GM19468 (cell line): ENCODE measurements at regions not wholly inside any gene's neighbourhood (a gene's known extent, or its start where the extent isn't known, plus 50 kb on each side); places are given as distances from the start of the nearest gene placed in this dataset.
"Not testable (repeated sequence)": the region's sequence is repeated elsewhere in the genome, so short reads cannot be mapped to it uniquely, and the experiment has no call there.

ENCODE experiments used
- ATAC-seq: cut with Tn5 transposase; IDR thresholded peaks from one replicate; pipeline ENCODE4 v1.9.1; 2021; ENCODE audit warnings: mild to moderate bottlenecking, moderate library complexity, moderate number of reproducible peaks; ENCODE audit not compliant: unreplicated experiment; ENCODE audit errors: extremely low read depth

DNA sequence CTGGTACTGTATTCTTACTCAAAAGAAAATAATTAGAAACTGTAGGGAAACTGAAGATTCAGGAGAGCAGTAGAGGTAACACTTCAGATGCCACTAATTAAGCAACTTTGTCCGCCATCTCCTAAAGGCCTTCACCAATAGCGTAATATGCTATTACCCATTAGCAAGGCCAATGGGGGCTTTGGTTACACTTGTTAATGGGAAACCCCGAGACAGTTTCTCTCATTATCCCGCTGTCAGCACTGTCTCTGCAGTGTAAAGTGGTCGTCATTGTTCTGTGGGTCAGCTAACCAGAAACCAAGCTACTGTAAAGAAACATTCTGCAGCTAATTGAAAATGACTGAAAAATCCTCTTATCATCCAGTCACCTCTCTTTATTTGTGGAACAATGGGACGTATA, 468.0 kb upstream of the POU3F2 start:
- no peak for ATAC-seq

GRCh38 chr6:98380589-98380988, 453.8 kb upstream of the POU3F2 start:
- ATAC-seq, result no peak

DNA sequence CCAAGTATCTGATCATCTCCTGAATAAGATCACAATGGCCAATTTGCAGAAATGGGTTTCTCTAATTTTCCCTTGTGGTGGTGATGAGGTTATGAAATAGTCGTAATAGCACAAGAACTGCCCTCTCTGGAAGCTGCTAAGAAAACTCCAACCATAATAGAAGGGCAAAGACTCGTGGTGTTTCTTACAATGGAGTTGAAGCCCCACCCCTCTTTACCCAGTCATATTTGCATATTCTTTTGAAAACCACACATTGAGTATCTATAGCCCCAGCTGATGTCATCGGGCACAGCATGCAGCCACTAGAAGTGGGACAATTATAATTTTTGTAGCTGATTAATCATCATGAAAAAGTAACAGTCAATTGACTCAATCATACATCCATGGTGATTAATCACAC, 452.1 kb upstream of the POU3F2 start:
- no peak for ATAC-seq

DNA sequence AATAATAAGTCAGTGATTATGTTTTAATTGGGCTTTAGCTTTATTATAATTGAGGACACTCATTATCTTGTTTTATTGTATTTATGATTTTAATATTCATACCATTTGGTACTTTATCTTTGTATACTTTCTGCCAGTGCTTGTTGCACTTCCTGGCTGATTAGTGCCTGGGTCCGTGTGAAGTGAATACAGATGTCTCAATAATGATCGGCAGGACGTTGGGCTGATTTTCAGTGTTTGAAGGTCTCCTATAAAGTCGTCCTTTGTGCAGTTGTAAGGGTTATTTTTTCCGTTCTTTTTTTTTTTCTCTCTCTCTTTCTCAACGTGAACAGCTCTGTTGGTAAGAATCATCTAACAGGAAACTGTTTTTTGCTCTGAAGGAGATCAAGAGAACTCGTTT, 450.0 kb upstream of the POU3F2 start:
- no peak for ATAC-seq

GRCh38 chr6:98384801-98385200, 449.6 kb upstream of the POU3F2 start:
- no peak for ATAC-seq

DNA sequence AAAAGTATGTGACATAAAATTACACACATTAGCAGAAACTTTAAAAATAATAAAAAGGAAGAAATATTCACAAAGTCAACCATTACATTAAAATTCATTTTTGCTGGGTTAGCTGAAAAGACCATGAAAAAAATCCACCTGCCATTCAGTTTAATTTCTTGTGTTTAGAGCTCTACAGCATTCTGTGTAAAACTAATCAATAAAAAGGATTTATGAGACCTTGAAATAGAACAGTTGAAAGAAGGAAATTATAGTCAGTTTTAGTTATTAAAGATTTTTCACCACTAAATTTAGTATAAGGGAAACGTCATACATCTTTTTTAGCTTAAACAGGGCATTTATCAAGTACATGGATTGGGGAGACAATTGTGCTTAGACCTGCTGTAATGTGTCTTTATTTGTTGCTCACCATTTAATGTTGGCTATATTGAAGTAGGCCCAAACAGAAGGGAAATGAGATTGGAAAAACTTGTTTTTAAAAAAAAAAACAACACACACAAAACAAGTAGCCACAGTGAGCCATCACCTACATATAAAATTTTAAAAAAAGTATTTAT, 438.7 kb upstream of the POU3F2 start:
- ATAC-seq, result no peak

- no peak for ATAC-seq
Measured at GRCh38 chr6:98416027-98416426, 418.3 kb upstream of the POU3F2 start.

- ATAC-seq, result not testable (repeated sequence)
Measured at GRCh38 chr6:98416497-98417158, 417.7 kb upstream of the POU3F2 start.

- peak; percentile 53 for ATAC-seq
Measured at GRCh38 chr6:98433325-98434056, 400.9 kb upstream of the POU3F2 start.

- no peak for ATAC-seq
Measured at GRCh38 chr6:98443633-98444032, 390.7 kb upstream of the POU3F2 start.

- ATAC-seq, result no peak
Measured at GRCh38 chr6:98452685-98453084, 381.7 kb upstream of the POU3F2 start.

GRCh38 chr6:98454809-98455322, 379.5 kb upstream of the POU3F2 start:
- ATAC-seq, result no peak

DNA sequence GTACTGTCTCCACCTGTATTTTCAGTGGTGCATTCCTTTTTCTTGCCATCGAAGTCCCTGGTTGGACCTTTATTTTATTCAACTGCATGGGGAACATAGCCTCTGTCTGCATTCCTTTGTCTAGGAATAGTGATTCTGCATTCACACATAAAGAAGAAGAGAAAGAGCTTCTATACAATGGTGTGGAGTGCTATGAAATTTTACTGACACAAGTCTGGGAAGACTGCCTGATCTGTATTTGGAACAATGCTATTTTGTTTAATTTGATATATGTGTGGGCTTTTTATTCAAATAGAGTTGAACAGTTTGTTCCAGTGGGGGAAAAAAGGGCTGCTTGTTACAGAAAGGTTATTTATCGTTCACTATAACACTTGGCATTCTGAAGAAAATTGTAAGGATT, 375.7 kb upstream of the POU3F2 start:
- ATAC-seq, result no peak

GRCh38 chr6:98463038-98464000, 371.1 kb upstream of the POU3F2 start:
- ATAC-seq, result no peak

GRCh38 chr6:98467091-98467490, 367.3 kb upstream of the POU3F2 start:
- no peak for ATAC-seq

GRCh38 chr6:98467902-98468301, 366.5 kb upstream of the POU3F2 start:
- no peak for ATAC-seq

GRCh38 chr6:98469141-98469540, 365.2 kb upstream of the POU3F2 start:
- ATAC-seq, result no peak

DNA sequence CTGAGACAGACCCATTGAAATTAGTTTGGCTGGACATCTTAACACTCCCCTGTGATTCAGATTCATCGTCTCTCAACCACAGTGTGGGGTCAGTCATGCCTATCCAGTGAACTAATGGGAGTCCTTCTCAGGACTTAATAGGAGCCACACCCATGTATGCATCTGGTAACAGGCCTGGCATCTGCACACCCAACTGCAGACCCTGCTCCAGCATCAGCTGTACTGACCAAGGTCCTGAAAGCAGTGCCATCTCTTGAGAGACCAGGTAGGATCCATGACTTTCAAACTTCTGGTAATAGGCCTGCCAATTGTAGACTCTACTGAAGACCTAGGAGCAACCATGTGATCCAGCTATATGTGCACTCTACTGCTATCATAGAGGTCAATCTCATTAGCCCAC, 363.6 kb upstream of the POU3F2 start:
- no peak for ATAC-seq

DNA sequence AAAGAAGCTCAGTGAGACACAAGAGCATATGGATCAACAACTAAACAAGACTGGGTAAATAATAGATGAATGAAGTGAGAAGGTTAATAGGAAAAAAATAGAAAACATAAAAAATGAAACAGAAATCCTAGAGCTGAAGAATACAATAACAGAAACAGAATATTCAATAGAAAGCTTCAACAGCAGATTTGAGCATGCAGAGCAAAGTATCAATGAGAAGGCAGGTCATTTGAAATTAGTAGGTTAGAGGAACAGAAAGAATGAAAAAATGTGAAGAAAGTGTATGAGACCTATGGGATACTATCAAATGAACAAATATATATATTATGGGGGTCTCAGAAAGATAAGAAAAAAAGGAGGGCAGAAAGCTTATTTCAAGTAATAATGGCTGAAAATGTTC, 362.9 kb upstream of the POU3F2 start:
- no peak for ATAC-seq

GRCh38 chr6:98477231-98477630, 357.1 kb upstream of the POU3F2 start:
- ATAC-seq, result no peak
